Activated naive CD4-positive, alpha-beta T cell treated with anti-CD3 and anti-CD28 coated beads, Interleukin-2, amount 50 U/mL, for 72 hours (primary cell): ENCODE measurements at regions not wholly inside any gene's neighbourhood (a gene's known extent, or its start where the extent isn't known, plus 50 kb on each side); places are given as distances from the start of the nearest gene placed in this dataset.

Experiments
- ATAC-seq, 2 donors: fragments of 150-1000 bp; cut with Tn5 transposase; 2 replicates each; pipeline ENCODE4 v1.10.0; 2021; ENCODE audit warnings: mild to moderate bottlenecking in 2 of 2, moderate library complexity in 2 of 2
- DNase-seq, 2 donors: peaks; one replicate each; pipeline ENCODE4 v3.0.0; 2021 to 2022; ENCODE audit warnings: low spot score in 2 of 2
- H3K27ac Mint-ChIP-seq, 2 donors: one replicate each; pipeline ENCODE4 v1.8.0; 2022; ENCODE audit warnings: mild to moderate bottlenecking in 2 of 2, mixed read lengths in 2 of 2
- H3K36me3 Mint-ChIP-seq, 2 donors: one replicate each; pipeline ENCODE4 v1.8.0; 2022; ENCODE audit warnings: mixed read lengths in 2 of 2
- H3K9me3 Mint-ChIP-seq, 2 donors: one replicate each; pipeline ENCODE4 v1.8.0; 2022; ENCODE audit warnings: mixed read lengths in 2 of 2

GRCh38 chr6:44569931-44570385 is 182.5 kb downstream of the CDC5L start:
- ATAC-seq = no peak
- no peaks in the 10 kb centered on the region for H3K36me3 Mint-ChIP-seq
- no peak for DNase-seq
- H3K27ac Mint-ChIP-seq = no peak overlapping the region
- H3K9me3 Mint-ChIP-seq = no peaks in the 10 kb centered on the region

GRCh38 chr6:44571510-44571909 is 184.0 kb downstream of the CDC5L start:
- ATAC-seq (no peak), DNase-seq (no peak)
- Mint-ChIP-seq H3K36me3 (no peaks in the 10 kb centered on the region), H3K9me3 (no peaks in the 10 kb centered on the region), H3K27ac (no peak overlapping the region)

- no peaks in the 10 kb centered on the region for H3K9me3 Mint-ChIP-seq
- DNase-seq (no peak), ATAC-seq (no peak)
- no peaks in the 10 kb centered on the region for H3K36me3 Mint-ChIP-seq
- no peak overlapping the region for H3K27ac Mint-ChIP-seq
These were observed 184.8 kb downstream of the CDC5L start for GRCh38 chr6:44572346-44572745.

GRCh38 chr6:44575644-44576043 is 188.1 kb downstream of the CDC5L start:
- Mint-ChIP-seq H3K27ac (no peak overlapping the region), H3K9me3 (no peaks in the 10 kb centered on the region), H3K36me3 (no peaks in the 10 kb centered on the region)
- ATAC-seq (no peak), DNase-seq (no peak)

GRCh38 chr6:44576132-44576631 is 188.7 kb downstream of the CDC5L start:
- ATAC-seq = no peak
- H3K9me3 Mint-ChIP-seq = no peaks in the 10 kb centered on the region
- H3K27ac Mint-ChIP-seq = no peak overlapping the region

GRCh38 chr6:44580901-44581300 is 193.4 kb downstream of the CDC5L start:
- no peak overlapping the region for H3K27ac Mint-ChIP-seq

More at GRCh38 chr6:44576132-44576631, 188.7 kb downstream of the CDC5L start:
- DNase-seq = no peak
- no peaks in the 10 kb centered on the region for H3K36me3 Mint-ChIP-seq

GRCh38 chr6:44582930-44583329 is 195.4 kb downstream of the CDC5L start:
- DNase-seq = no peak
- peaks cover 8 to 9% of the 10 kb centered on the region in 2 donors for H3K9me3 Mint-ChIP-seq
- H3K27ac Mint-ChIP-seq = no peak overlapping the region
- no peak for ATAC-seq
- peaks cover 0 to 5% of the 10 kb centered on the region in 2 donors for H3K36me3 Mint-ChIP-seq

More at GRCh38 chr6:44580901-44581300, 193.4 kb downstream of the CDC5L start:
- peaks cover 0 to 5% of the 10 kb centered on the region in 2 donors for H3K36me3 Mint-ChIP-seq
- peaks cover 8 to 9% of the 10 kb centered on the region in 2 donors for H3K9me3 Mint-ChIP-seq
- ATAC-seq = no peak
- no peak for DNase-seq

GRCh38 chr6:44590471-44590870 is 203.0 kb downstream of the CDC5L start:
- Mint-ChIP-seq H3K36me3 (peaks cover 0 to 5% of the 10 kb centered on the region in 2 donors), H3K9me3 (peaks cover 0 to 4% of the 10 kb centered on the region in 2 donors), H3K27ac (no peak overlapping the region)
- ATAC-seq (no peak), DNase-seq (no peak)

- H3K27ac Mint-ChIP-seq = peak overlapping the region in 1 of 2 donors; percentile 44
- DNase-seq = peak in 1 of 2 donors; percentile 62
- ATAC-seq = peak; percentile 64 to 73
- H3K9me3 Mint-ChIP-seq = peaks cover 0 to 4% of the 10 kb centered on the region in 2 donors
- H3K36me3 Mint-ChIP-seq = peaks cover 0 to 5% of the 10 kb centered on the region in 2 donors
These were observed 206.0 kb downstream of the CDC5L start for GRCh38 chr6:44593539-44593944.

- ATAC-seq = no peak
These were observed 207.0 kb downstream of the CDC5L start for GRCh38 chr6:44594481-44594880.

GRCh38 chr6:44598679-44599078 is 211.2 kb downstream of the CDC5L start:
- H3K27ac Mint-ChIP-seq = no peak overlapping the region
- no peaks in the 10 kb centered on the region for H3K36me3 Mint-ChIP-seq
- ATAC-seq = no peak
- H3K9me3 Mint-ChIP-seq = no peaks in the 10 kb centered on the region
- no peak for DNase-seq

More at GRCh38 chr6:44594481-44594880, 207.0 kb downstream of the CDC5L start:
- no peaks in the 10 kb centered on the region for H3K36me3 Mint-ChIP-seq
- H3K27ac Mint-ChIP-seq = no peak overlapping the region
- H3K9me3 Mint-ChIP-seq = no peaks in the 10 kb centered on the region
- DNase-seq = no peak

GRCh38 chr6:44599672-44600071 is 212.2 kb downstream of the CDC5L start:
- no peaks in the 10 kb centered on the region for H3K9me3 Mint-ChIP-seq

GRCh38 chr6:44603044-44603686 is 215.7 kb downstream of the CDC5L start:
- ATAC-seq = no peak
- Mint-ChIP-seq H3K9me3 (no peaks in the 10 kb centered on the region), H3K36me3 (no peaks in the 10 kb centered on the region), H3K27ac (no peak overlapping the region)
- no peak for DNase-seq

More at GRCh38 chr6:44599672-44600071, 212.2 kb downstream of the CDC5L start:
- DNase-seq (no peak), ATAC-seq (no peak)
- H3K27ac Mint-ChIP-seq = peak overlapping the region in 1 of 2 donors; percentile 80
- H3K36me3 Mint-ChIP-seq = no peaks in the 10 kb centered on the region

- no peak overlapping the region for H3K27ac Mint-ChIP-seq
- no peaks in the 10 kb centered on the region for H3K36me3 Mint-ChIP-seq
- no peaks in the 10 kb centered on the region for H3K9me3 Mint-ChIP-seq
- no peak for DNase-seq
- no peak for ATAC-seq
These were observed 219.0 kb downstream of the CDC5L start for GRCh38 chr6:44606504-44606903.

GRCh38 chr6:44606976-44607375 is 219.5 kb downstream of the CDC5L start:
- H3K27ac Mint-ChIP-seq = peak overlapping the region in 1 of 2 donors; percentile 22
- no peaks in the 10 kb centered on the region for H3K36me3 Mint-ChIP-seq
- H3K9me3 Mint-ChIP-seq = no peaks in the 10 kb centered on the region
- DNase-seq (no peak), ATAC-seq (no peak)

GRCh38 chr6:44608175-44608574 is 220.7 kb downstream of the CDC5L start:
- H3K27ac Mint-ChIP-seq = peak overlapping the region in 1 of 2 donors; percentile 24
- DNase-seq = peak in 1 of 2 donors; percentile 18
- H3K9me3 Mint-ChIP-seq = no peaks in the 10 kb centered on the region
- no peaks in the 10 kb centered on the region for H3K36me3 Mint-ChIP-seq
- ATAC-seq = no peak

GRCh38 chr6:44609051-44609612 is 221.6 kb downstream of the CDC5L start:
- no peak for ATAC-seq
- H3K36me3 Mint-ChIP-seq = no peaks in the 10 kb centered on the region

GRCh38 chr6:44614396-44614795 is 226.9 kb downstream of the CDC5L start:
- Mint-ChIP-seq H3K9me3 (no peaks in the 10 kb centered on the region), H3K36me3 (no peaks in the 10 kb centered on the region), H3K27ac (no peak overlapping the region)
- ATAC-seq = no peak
- DNase-seq = no peak

More at GRCh38 chr6:44609051-44609612, 221.6 kb downstream of the CDC5L start:
- no peaks in the 10 kb centered on the region for H3K9me3 Mint-ChIP-seq
- DNase-seq = no peak
- no peak overlapping the region for H3K27ac Mint-ChIP-seq
